ENCODE measurements at regions not wholly inside any gene's neighbourhood (a gene's known extent, or its start where the extent isn't known, plus 50 kb on each side); places are given as distances from the start of the nearest gene placed in this dataset.
A peak's percentile ranks its signal among the peaks of the same experiment; 100 is the strongest.

GRCh38 chr1:82578086-82578726 lies 777.5 kb downstream of the ADGRL2 start:
- H3K27ac ChIP-seq (ENCODE audit: low read depth, low read length, poor library complexity, severe bottlenecking): no peak overlapping the region
- H3K36me3 ChIP-seq (ENCODE audit: insufficient read depth, low read length, poor library complexity, severe bottlenecking): no peaks in the 10 kb centered on the region
- no peak for DNase-seq (ENCODE audit: low spot score)
- H3K27me3 ChIP-seq (replicated peaks; ENCODE audit: insufficient read depth, low read depth, low read length, poor library complexity): no peaks in the 10 kb centered on the region
- no peak overlapping the region for H3K4me3 ChIP-seq (ENCODE audit: low read depth, low read length, poor library complexity, severe bottlenecking)
- intact Hi-C loops (cut with micrococcal nuclease; ENCODE audit: unreplicated experiment): no loop called here
- no peaks in the 10 kb centered on the region for H3K9me3 ChIP-seq (ENCODE audit: low read depth, low read length, poor library complexity, severe bottlenecking)
- ChIA-PET POLR2A (ENCODE audit: low non-redundant PET) (interaction anchor here (0.6 kb wide), 1 partner anchor 11 kb away, joined by 6 read pairs; no protein-coding TSS in a partner anchor), CTCF (no interaction called here)
- TF ChIP-seq, protein P1, sequence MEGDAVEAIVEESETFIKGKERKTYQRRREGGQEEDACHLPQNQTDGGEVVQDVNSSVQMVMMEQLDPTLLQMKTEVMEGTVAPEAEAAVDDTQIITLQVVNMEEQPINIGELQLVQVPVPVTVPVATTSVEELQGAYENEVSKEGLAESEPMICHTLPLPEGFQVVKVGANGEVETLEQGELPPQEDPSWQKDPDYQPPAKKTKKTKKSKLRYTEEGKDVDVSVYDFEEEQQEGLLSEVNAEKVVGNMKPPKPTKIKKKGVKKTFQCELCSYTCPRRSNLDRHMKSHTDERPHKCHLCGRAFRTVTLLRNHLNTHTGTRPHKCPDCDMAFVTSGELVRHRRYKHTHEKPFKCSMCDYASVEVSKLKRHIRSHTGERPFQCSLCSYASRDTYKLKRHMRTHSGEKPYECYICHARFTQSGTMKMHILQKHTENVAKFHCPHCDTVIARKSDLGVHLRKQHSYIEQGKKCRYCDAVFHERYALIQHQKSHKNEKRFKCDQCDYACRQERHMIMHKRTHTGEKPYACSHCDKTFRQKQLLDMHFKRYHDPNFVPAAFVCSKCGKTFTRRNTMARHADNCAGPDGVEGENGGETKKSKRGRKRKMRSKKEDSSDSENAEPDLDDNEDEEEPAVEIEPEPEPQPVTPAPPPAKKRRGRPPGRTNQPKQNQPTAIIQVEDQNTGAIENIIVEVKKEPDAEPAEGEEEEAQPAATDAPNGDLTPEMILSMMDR (conservative IDR thresholded peaks at IDR 0.05; ENCODE audit: low read depth, low read length): no peak
- no peak for TF ChIP-seq EZH2 (IDR thresholded peaks at IDR 0.05; ENCODE audit: borderline replicate concordance, low read depth, low read length, poor library complexity, severe bottlenecking)
- no TSS peak for BruUV-seq (replicated peaks)
- H3K4me1 ChIP-seq (ENCODE audit: insufficient read depth, low read length, poor library complexity, severe bottlenecking): no peaks in the 10 kb centered on the region

DNA sequence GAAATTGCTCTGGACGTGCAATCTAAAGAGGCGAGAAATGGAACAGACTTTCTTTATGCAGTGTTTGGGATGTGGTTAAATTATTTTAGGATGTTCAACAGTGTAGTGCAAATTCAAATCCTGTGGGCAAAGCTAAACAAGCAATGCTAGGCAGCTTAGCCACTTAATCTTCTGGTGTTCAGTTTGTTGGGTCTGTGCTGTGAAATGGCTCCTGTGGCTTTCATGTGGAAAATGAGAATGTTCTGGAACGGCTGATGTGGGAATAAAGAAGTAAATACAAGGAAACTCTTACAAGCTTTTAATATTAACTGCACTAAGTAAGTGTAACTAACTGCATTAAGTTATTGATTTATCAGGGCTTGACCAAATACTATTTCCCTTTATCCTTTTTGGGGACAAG lies 766.6 kb downstream of the ADGRL2 start:
- no peak overlapping the region for H3K4me3 ChIP-seq (ENCODE audit: low read depth, low read length, poor library complexity, severe bottlenecking)
- ChIA-PET CTCF (no interaction called here), POLR2A (ENCODE audit: low non-redundant PET) (no interaction called here)
- BruUV-seq (replicated peaks): no TSS peak
- H3K27me3 ChIP-seq (replicated peaks; ENCODE audit: insufficient read depth, low read depth, low read length, poor library complexity): no peaks in the 10 kb centered on the region
- no peaks in the 10 kb centered on the region for H3K9me3 ChIP-seq (ENCODE audit: low read depth, low read length, poor library complexity, severe bottlenecking)
- no peaks in the 10 kb centered on the region for H3K36me3 ChIP-seq (ENCODE audit: insufficient read depth, low read length, poor library complexity, severe bottlenecking)
- TF ChIP-seq EZH2 (IDR thresholded peaks at IDR 0.05; ENCODE audit: borderline replicate concordance, low read depth, low read length, poor library complexity, severe bottlenecking): no peak
- TF ChIP-seq, protein P1 (conservative IDR thresholded peaks at IDR 0.05; ENCODE audit: low read depth, low read length): no peak
- H3K27ac ChIP-seq (ENCODE audit: low read depth, low read length, poor library complexity, severe bottlenecking): no peak overlapping the region
- DNase-seq (ENCODE audit: low spot score): no peak
- intact Hi-C loops (cut with micrococcal nuclease; ENCODE audit: unreplicated experiment): no loop called here
- no peaks in the 10 kb centered on the region for H3K4me1 ChIP-seq (ENCODE audit: insufficient read depth, low read length, poor library complexity, severe bottlenecking)

GRCh38 chr1:82565546-82565945 lies 764.8 kb downstream of the ADGRL2 start:
- H3K36me3 ChIP-seq (ENCODE audit: insufficient read depth, low read length, poor library complexity, severe bottlenecking): no peaks in the 10 kb centered on the region
- ChIA-PET POLR2A (ENCODE audit: low non-redundant PET) (no interaction called here), CTCF (no interaction called here)
- no peak overlapping the region for H3K4me3 ChIP-seq (ENCODE audit: low read depth, low read length, poor library complexity, severe bottlenecking)
- TF ChIP-seq, protein P1 (conservative IDR thresholded peaks at IDR 0.05; ENCODE audit: low read depth, low read length): no peak
- no peak for TF ChIP-seq EZH2 (IDR thresholded peaks at IDR 0.05; ENCODE audit: borderline replicate concordance, low read depth, low read length, poor library complexity, severe bottlenecking)
- intact Hi-C loops (cut with micrococcal nuclease; ENCODE audit: unreplicated experiment): no loop called here
- no peaks in the 10 kb centered on the region for H3K9me3 ChIP-seq (ENCODE audit: low read depth, low read length, poor library complexity, severe bottlenecking)
- DNase-seq (ENCODE audit: low spot score): peak; percentile 46
- no peak overlapping the region for H3K27ac ChIP-seq (ENCODE audit: low read depth, low read length, poor library complexity, severe bottlenecking)
- no TSS peak for BruUV-seq (replicated peaks)
- no peaks in the 10 kb centered on the region for H3K27me3 ChIP-seq (replicated peaks; ENCODE audit: insufficient read depth, low read depth, low read length, poor library complexity)
- H3K4me1 ChIP-seq (ENCODE audit: insufficient read depth, low read length, poor library complexity, severe bottlenecking): no peaks in the 10 kb centered on the region

Data from A673 (cell line).